Liver (tissue), 8 donors: ENCODE measurements at regions not wholly inside any gene's neighbourhood (a gene's known extent, or its start where the extent isn't known, plus 50 kb on each side); places are given as distances from the start of the nearest gene placed in this dataset.

Source experiments
- DNase-seq: peaks from one replicate; pipeline ENCODE4 v3.0.0-alpha.2; 2017; ENCODE audit warnings: low spot score
- H3K27ac ChIP-seq, 2 donors: one replicate each; pipeline ENCODE4 v1.7.0; 2013; ENCODE audit warnings: inconsistent platforms in 2 of 2, low read length in 2 of 2, control low read depth in 1 of 2, low read depth in 1 of 2, mild to moderate bottlenecking in 1 of 2
- H3K27me3 ChIP-seq, 4 donors: one replicate each; pipeline versions ENCODE4 v1.6.1 to v1.7.0; 2013; ENCODE audit warnings: low read length in 3 of 4, inconsistent platforms in 1 of 4, mild to moderate bottlenecking in 1 of 4, moderate library complexity in 1 of 4; ENCODE audit not compliant: control insufficient read depth in 4 of 4, insufficient read depth in 4 of 4
- H3K36me3 ChIP-seq, 4 donors: one replicate each; pipeline versions ENCODE4 v1.6.1 to v1.7.0; 2013; ENCODE audit warnings: low read length in 3 of 4, mild to moderate bottlenecking in 3 of 4, low read depth in 1 of 4, moderate library complexity in 1 of 4; ENCODE audit not compliant: control insufficient read depth in 4 of 4, insufficient read depth in 3 of 4
- H3K4me1 ChIP-seq, 4 donors: one replicate each; pipeline versions ENCODE4 v1.6.1 to v1.7.0; 2013; ENCODE audit warnings: low read length in 3 of 4, mild to moderate bottlenecking in 3 of 4, moderate library complexity in 1 of 4; ENCODE audit not compliant: control insufficient read depth in 4 of 4, insufficient read depth in 4 of 4
- H3K4me3 ChIP-seq, 3 donors: one replicate each; pipeline versions ENCODE4 v1.6.1 to v1.7.0; 2013; ENCODE audit warnings: low read length in 3 of 3, control low read depth in 1 of 3, low read depth in 1 of 3, mild to moderate bottlenecking in 1 of 3
- H3K9ac ChIP-seq, 2 donors: one replicate each; pipeline ENCODE4 v1.7.0; 2013; ENCODE audit warnings: low read length in 2 of 2, mild to moderate bottlenecking in 2 of 2, moderate library complexity in 2 of 2, control low read depth in 1 of 2, low read depth in 1 of 2
- H3K9me3 ChIP-seq, 4 donors: one replicate each; pipeline versions ENCODE4 v1.6.1 to v1.7.0; 2013; ENCODE audit warnings: low read length in 3 of 4; ENCODE audit not compliant: control insufficient read depth in 4 of 4
- ATF3 ChIP-seq: IDR thresholded peaks from 2 replicates; pipeline ENCODE4 v1.6.1; 2016; ENCODE audit warnings: antibody characterized with exemption
- CTCF ChIP-seq: fragments of 150-350 bp; IDR thresholded peaks from 2 replicates; pipeline ENCODE4 v1.5.1; 2017; ENCODE audit warnings: improper control_type of control experiment, low read depth, low read length; ENCODE audit not compliant: missing input control
- EGR1 ChIP-seq, 2 donors: IDR thresholded peaks; 2 replicates each; pipeline ENCODE4 v1.6.1; 2016 to 2018; ENCODE audit warnings: antibody characterized with exemption in 2 of 2, low read depth in 2 of 2
- FOXA1 ChIP-seq: IDR thresholded peaks from 2 replicates; pipeline ENCODE4 v1.6.1; 2016; ENCODE audit warnings: antibody characterized with exemption
- FOXA2 ChIP-seq: IDR thresholded peaks from 2 replicates; pipeline ENCODE4 v1.6.1; 2016; ENCODE audit warnings: antibody characterized with exemption
- GABPA ChIP-seq, 2 donors: IDR thresholded peaks in 1 of 2; conservative IDR thresholded peaks in 1 of 2; 2 replicates each; pipeline ENCODE4 v1.6.1; 2016; ENCODE audit warnings: antibody characterized with exemption in 2 of 2, mild to moderate bottlenecking in 1 of 2, moderate library complexity in 1 of 2
- HNF4A ChIP-seq, 2 donors: conservative IDR thresholded peaks; 2 replicates each; pipeline ENCODE4 v1.6.1; 2016; ENCODE audit warnings: antibody characterized with exemption in 2 of 2, mild to moderate bottlenecking in 2 of 2
- HNF4G ChIP-seq: IDR thresholded peaks from 2 replicates; pipeline ENCODE4 v1.6.1; 2016; ENCODE audit warnings: antibody characterized with exemption
- JUND ChIP-seq, 2 donors: IDR thresholded peaks; 2 replicates each; pipeline ENCODE4 v1.6.1; 2016; ENCODE audit warnings: antibody characterized with exemption in 2 of 2
- MAX ChIP-seq: IDR thresholded peaks from 2 replicates; pipeline ENCODE4 v1.6.1; 2016; ENCODE audit warnings: antibody characterized with exemption
- NR2F2 ChIP-seq: IDR thresholded peaks from 2 replicates; pipeline ENCODE4 v1.6.1; 2016; ENCODE audit warnings: antibody characterized with exemption
- RAD21 ChIP-seq, 2 donors: IDR thresholded peaks; 2 replicates each; pipeline ENCODE4 v1.6.1; 2016; ENCODE audit warnings: antibody characterized with exemption in 2 of 2, mild to moderate bottlenecking in 2 of 2
- REST ChIP-seq: IDR thresholded peaks from 2 replicates; pipeline ENCODE4 v1.6.1; 2016; ENCODE audit warnings: antibody characterized with exemption, mild to moderate bottlenecking
- RXRA ChIP-seq, 2 donors: IDR thresholded peaks; 2 replicates each; pipeline ENCODE4 v1.6.1; 2017 to 2018; ENCODE audit warnings: antibody characterized with exemption in 2 of 2, mild to moderate bottlenecking in 1 of 2
- SP1 ChIP-seq: IDR thresholded peaks from 2 replicates; pipeline ENCODE4 v1.6.1; 2018; ENCODE audit warnings: antibody characterized with exemption, mild to moderate bottlenecking
- TAF1 ChIP-seq: conservative IDR thresholded peaks from 2 replicates; pipeline ENCODE4 v1.6.1; 2016; ENCODE audit warnings: antibody characterized with exemption, mild to moderate bottlenecking
- YY1 ChIP-seq: IDR thresholded peaks from 2 replicates; pipeline ENCODE4 v1.6.1; 2016; ENCODE audit warnings: antibody characterized with exemption, mild to moderate bottlenecking
- ZBTB33 ChIP-seq: IDR thresholded peaks from 2 replicates; pipeline ENCODE4 v1.6.1; 2016; ENCODE audit warnings: antibody characterized with exemption
- WGBS: extraction: QIAGEN DNeasy Blood & Tissue Kit; methylation state at CpG from one replicate; pipeline ENCODE4 v1.1.7; 2013; 5-methylcytosine and 5-hydroxymethylcytosine counted together
- donor health status: healthy.
- donor health status: healthy.
- donor health status: healthy.
- donor health status: healthy.
- donor health status: healthy.

GRCh38 chr3:22960105-22960984 lies 242.8 kb upstream of the UBE2E2 start:
- Histone ChIP-seq H3K4me3 (no peak overlapping the region), H3K27me3 (no peaks in the 10 kb centered on the region), H3K27ac (no peak overlapping the region), H3K9me3 (no peaks in the 10 kb centered on the region), H3K9ac (no peak overlapping the region), H3K4me1 (no peaks in the 10 kb centered on the region), H3K36me3 (no peaks in the 10 kb centered on the region)
- DNase-seq: no peak
- peak; percentile 72 for TF ChIP-seq CTCF
- no peak for TF ChIP-seq FOXA2
- no peak for TF ChIP-seq NR2F2
- peak; percentile 80 to 83 for TF ChIP-seq RAD21 (IDR thresholded peaks at IDR 0.05)
- TF ChIP-seq ZBTB33: no peak
- no peak for TF ChIP-seq EGR1 (IDR thresholded peaks at IDR 0.05; ENCODE audit: low read depth in 2 of 2)
- no peak for TF ChIP-seq FOXA1
- WGBS: 14% methylated on average over 8 of the region's 8 CpGs

GRCh38 chr3:22962244-22962643 lies 240.9 kb upstream of the UBE2E2 start:
- TF ChIP-seq SP1: no peak
- TF ChIP-seq RXRA (IDR thresholded peaks at IDR 0.05): no peak
- TF ChIP-seq HNF4G: no peak
- TF ChIP-seq RAD21 (IDR thresholded peaks at IDR 0.05): no peak
- no peak for TF ChIP-seq FOXA1
- no peak for TF ChIP-seq MAX
- no peak for TF ChIP-seq NR2F2
- TF ChIP-seq HNF4A (conservative IDR thresholded peaks at IDR 0.05): no peak
- no peak for TF ChIP-seq YY1
- no peak for TF ChIP-seq TAF1
- TF ChIP-seq JUND (IDR thresholded peaks at IDR 0.05): no peak
- no peak for TF ChIP-seq ATF3
- TF ChIP-seq ZBTB33: no peak
- no peak for TF ChIP-seq REST
- TF ChIP-seq GABPA (IDR thresholded peaks at IDR 0.05 in 1 of 2, conservative IDR thresholded peaks at IDR 0.05 in 1 of 2): no peak
- no peak for TF ChIP-seq CTCF
- Histone ChIP-seq H3K9ac (no peak overlapping the region), H3K36me3 (no peaks in the 10 kb centered on the region), H3K27ac (no peak overlapping the region), H3K4me3 (no peak overlapping the region), H3K27me3 (no peaks in the 10 kb centered on the region), H3K4me1 (no peaks in the 10 kb centered on the region), H3K9me3 (no peaks in the 10 kb centered on the region)
- DNase-seq: no peak
- WGBS: 85% methylated on average over 3 of the region's 3 CpGs
